ENCODE measurements at regions not wholly inside any gene's neighbourhood (a gene's known extent, or its start where the extent isn't known, plus 50 kb on each side); places are given as distances from the start of the nearest gene placed in this dataset.

DNA sequence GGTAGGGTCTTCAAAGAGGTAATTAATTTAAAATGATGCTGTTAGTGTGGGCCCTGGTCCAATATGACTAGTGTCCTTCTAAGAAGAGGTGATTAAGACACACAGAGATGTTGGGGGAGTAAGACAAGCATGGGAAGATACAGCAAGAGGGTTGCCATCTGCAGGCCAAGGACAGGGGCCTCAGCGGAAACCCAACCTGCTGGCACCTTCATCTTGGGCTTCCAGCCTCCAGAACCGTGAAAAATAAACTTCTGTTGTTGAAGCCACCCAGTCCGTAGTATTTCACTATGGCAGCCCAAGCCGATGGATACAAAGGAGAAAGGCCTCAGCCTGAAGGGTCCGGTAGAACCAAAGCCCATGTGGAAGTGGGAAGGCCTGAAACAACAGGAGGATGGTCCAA, 161.7 kb upstream of the UBE2E1 start:
- DNase-seq (ENCODE audit: low spot score), result no peak

DNA sequence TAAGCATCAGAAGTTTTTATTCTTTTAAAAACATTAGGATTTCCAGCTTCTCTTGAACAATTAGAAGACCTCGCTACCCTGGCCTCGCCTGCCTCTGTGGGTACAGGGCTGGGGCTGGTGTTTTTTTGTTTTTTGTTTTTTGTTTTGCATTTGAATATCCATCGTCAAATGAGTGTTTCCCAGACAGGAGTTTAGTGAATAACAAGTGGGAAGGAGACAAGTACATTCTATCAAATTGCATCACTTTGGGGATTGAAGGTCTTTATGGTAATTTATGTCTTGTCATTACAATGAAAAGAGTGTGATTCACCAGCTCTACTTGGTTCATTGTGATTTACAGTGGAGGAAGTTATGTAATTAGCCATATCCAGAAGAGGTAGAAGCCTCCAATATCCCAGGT, 161.1 kb upstream of the UBE2E1 start:
- no peak for DNase-seq (ENCODE audit: low spot score)

DNA sequence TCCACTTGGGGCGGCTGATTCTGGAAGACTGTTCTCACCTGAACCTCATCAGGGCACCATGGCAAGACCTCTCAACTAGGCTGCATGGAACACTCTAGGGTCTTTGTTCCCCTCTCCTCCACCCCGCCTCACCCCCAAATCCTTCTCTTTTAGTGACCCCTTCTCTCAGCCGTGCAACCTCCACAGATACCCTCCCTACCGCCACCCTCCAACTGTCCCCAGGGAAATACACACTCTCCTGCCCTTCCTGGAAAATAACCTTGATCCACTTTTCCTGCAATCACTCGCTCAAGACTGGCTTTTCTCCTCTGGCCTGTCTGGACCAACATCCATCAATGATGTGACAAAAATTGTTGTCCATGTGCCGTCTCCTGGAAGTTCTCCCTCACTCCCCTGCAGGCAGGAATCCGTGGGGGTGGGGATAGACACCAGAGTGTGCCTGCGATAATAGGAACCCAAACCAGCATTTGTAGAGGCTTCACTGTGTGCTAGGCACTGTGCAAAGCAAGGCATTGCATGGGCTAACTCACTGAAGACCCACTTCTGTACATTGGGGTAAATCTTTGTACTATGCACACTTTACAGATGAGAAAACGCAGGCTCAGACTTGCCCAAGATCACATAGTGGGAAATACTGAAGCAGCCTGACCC, 160.1 kb upstream of the UBE2E1 start:
- DNase-seq (ENCODE audit: low spot score), result no peak

DNA sequence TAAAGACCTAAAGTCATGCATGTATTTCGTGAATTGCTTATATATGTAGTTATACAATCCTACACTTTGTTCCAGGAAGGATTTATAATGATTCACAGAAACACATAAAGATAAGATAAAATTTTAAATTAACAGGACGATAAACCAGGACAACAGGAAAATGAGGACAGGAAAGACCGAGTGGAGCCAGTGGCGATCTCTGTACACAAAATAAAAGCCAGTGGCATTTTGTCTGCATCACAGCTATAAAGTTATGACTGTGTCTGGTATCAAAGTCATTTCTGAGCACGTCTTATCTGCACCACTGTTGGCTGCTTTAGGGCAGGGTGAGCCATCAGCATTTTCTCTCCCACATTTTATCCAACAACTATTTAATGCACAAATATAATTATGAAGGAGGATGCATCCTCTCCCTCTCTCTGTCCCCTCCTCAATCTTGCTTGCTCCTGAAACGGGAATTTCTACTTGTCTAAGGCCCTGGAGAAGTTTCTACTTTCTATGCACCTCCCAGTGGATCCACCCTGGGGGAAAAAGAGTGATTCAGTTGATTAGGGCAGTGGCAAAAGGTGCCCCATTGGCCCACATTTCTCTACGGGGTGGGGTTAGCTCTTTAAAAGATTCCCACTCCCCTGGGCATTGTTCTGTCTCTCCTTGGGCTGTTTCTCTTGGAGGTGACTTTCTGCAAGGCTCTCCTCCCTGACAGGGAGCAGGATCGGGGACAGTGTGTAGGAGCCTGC, 159.4 kb upstream of the UBE2E1 start:
- no peak for DNase-seq (ENCODE audit: low spot score)

DNA sequence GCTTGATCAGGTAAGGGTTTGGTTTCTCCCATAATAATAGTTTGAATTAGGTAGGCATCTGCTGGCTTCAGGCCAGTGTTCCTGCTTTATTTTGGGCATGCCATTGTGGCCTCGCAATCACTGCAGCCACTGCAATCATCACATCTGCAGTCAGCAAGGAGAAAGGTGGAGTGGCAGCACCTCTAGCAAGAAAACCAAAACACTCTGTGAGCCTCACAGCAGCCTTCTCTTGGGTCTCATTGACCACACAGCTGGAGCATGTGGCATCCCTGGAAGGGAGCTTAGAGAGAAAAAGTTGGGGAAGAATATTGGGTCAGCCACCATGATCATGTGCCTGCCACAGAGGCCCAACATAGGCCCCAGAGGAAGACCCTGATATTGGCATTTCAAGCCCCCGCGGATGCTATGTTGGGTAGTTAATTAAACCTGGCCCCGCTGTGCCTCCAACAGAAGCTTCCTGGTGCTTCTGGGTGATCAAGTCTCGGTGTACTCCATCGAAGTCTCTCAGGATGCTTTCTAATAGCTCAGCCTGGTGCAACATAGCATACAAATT, 158.0 kb upstream of the UBE2E1 start:
- DNase-seq (ENCODE audit: low spot score), result no peak

DNA sequence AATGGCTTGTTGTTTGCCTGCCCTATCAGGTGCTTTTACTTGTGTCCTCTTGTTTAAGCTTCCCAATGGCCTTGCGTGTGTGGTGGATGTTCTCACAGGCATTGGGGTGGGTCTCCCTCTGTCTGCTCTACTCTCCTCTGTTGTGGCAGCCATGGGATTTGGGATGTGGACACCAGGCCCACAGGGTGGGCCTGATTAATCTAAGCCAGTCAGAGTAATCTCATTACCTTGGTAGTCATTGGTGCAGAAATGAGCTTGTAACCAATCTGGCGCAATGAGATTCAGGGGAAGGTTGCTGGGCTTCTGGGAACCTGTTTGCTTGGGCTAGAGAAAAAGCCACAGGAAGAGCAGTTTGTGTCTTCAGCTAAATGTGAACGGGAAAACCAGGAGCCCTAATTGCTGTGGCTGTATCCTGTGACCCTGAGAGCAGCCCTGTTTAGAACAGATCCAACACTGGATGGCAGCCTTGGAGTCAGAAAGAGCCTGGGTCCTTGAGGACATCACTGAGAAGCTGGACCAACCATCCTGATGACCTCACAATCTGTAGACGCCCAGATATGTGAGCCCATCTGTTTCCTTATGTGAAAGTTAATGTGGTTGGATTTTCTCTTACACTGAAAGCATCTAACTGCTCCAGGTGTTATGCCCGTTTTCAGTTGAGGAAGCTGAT, 157.3 kb upstream of the UBE2E1 start:
- DNase-seq (ENCODE audit: low spot score), result no peak

DNA sequence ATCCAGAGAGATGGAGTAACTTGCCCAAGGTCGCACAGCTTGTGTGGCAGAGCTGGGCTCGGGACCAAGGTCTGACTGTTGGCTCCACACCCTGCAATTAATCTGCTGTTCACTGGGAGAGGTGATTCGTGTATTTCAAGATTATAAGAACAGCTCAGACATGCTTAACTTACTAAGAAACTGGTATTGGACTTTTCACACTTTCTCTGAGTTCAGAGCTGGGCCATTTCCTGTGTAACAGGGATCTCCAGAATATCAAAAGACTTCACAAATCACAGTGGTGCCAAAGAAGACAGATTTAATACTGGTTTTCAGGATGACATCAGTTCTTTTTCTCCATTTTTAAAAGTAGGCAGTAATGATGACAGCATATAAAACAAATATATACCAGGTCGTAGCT, 156.8 kb upstream of the UBE2E1 start:
- no peak for DNase-seq (ENCODE audit: low spot score)

DNA sequence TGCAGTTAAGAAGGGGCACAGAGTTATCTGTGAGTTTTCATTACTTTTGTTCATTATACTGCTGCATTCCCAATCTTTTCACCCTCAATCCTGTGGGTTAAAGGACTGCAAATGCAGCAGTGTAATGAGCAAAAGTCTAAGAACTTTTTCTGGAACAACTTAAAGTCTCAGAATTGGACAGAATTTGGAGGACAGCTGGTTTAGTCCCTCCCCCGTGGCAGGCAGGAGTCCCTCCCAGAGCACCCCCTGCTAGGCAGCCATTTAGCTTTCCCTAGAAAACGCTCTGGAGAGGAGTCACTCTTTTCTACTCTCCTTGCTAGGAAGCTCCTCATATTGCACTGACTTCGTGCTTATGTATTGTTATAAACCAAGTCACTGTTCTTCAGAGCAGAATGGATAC, 156.3 kb upstream of the UBE2E1 start:
- DNase-seq (ENCODE audit: low spot score), result no peak

DNA sequence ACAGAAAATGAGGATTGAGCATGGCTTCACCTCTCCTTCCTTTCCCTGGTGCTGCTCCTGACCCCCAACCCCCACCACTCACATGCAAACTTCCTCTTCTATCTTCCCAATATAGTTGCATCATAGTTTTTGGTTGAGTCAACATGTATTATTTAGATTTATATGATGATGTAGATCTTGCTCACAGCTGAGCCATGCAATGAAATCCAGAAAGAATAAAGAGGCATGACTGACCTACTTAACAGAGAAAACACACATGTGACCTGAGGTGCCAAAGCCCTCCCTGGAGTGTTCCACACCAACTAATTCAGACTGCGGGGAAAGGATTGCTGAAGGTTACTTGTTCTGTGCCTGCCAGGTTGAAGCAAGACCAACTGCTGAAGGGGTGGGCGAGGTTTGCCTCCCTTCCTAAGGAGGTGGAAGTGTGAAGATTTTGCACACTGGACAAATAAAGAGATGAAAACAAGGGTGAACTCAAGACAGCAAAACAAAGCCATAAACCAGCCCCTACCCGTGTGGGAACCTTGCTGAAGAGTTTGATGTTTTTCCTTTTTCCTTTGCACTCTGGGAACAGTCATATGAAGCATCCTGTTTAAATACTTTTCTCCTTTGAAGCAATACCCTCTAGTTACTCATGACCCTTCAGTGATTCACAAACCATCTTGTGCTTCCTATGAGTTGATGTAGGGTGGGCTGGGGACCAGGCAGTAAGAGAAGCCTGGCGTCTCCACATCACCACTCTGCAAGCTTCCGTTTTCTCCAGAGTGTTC, 155.2 kb upstream of the UBE2E1 start:
- no peak for DNase-seq (ENCODE audit: low spot score)

DNA sequence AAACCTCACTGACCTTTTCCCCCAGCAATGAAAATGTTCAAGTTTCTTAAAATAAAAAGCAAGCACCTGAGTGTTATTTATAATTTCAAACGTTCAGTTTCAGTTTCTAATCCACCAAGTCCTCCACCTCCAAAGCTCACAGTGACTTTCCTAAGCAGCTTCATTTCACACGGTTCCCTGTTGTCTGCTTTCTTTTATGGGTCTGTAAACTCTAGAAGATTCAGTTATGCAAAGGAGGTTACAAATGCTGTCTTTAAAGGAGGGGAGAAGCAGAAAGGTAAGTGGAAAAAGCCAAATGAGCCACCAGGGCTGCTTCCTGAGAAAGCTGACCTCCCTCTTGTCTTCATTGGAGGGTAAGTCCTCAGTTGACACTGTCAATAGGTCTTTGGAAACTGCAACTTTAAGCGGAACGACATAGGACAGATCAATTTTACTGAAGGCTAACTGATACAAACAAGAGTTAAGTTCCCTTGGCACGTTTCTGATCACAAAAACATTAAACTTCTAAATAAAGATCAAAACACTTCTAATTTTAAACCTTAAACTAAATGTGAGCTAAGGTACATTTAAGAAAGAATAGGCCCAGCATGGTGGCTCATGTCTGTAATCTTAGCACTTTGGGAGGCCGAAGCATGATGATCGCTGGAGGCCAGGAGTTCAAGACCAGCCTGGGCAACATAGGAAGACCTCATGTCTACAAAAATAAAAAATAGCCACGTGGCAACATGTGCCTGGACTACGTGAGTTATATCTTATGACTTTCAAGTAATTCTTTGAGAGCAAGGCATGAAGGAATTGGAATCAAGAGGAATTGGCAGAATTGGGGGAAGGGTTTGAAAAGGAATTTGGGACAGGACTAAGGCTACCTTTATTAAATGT, 151.9 kb upstream of the UBE2E1 start:
- peak; percentile 91 for DNase-seq (ENCODE audit: low spot score)

DNA sequence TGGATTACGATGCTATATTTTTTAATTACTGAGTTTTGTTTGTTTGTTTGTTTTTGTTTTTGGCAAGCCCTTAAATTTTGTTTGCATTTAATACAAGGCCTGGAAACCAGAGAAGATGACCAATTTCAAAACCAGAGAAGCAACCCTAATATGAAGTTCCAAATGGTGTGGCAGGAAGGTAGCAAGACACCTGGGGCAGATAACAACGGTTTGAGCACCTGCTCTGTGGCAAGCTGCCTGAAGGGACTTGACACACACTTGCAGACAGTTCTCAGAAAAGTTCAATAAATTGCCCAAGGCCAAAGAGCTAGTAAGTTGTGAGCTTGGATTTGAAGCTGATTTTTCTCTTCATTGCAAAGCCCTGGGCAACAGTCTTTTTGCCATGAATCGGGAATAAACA, 151.2 kb upstream of the UBE2E1 start:
- DNase-seq (ENCODE audit: low spot score), result peak; percentile 60

DNA sequence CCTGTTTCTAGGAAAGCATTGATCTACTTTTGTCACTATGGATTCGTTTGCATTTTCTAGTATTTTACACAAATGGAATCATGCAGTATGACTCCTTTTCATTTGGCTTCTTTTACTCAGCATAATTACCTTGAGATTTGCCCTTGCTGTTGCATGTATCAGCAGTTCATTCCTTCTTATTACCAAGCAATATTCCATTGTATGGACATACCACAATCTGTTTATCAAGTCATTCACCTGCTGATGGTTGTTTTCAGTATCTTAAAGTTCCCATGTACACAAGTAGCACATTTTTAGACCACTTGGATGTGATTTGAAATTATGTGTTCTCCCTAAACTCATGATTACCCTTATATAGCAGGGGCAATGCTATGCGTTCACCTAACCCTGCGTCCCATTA, 150.0 kb upstream of the UBE2E1 start:
- DNase-seq (ENCODE audit: low spot score), result no peak

DNA sequence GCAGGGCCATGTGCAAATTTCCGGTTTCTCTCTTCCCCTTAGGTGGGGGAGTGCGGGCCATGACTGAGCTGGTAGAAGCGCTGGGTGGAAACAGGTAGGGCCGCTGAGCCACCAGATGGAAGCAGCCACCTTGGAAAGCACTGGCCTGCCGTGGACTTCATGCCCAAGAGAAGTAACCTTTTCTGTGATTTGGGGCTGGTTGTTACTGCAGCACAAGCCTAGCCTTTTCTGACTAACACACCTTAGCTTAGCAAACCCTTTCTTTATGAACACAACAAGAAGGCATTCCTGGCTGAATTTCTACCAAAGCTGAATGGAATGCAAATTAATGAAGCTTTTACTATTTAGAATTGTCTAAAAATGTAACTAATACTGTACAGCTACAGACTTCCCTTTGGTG, 149.6 kb upstream of the UBE2E1 start:
- DNase-seq (ENCODE audit: low spot score), result no peak

DNA sequence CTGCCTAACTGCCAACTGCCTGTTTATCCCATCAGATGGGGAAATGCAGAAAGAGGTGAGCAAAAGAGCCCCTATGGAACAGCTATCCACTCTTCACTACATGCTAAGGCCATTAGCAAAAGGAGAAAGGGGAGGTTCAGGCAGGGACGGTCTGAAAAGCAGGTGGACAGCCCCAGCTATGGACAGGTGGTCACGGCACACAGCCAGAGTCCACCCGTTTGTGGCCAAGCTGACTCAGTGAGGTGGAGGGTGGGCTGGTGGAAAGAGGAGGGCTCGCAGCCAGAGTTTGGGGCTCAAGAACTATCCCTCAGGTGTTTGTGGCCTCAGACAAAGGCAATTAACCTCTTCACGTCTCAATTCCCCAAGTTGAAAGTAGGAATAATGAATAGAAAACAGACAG, 148.9 kb upstream of the UBE2E1 start:
- no peak for DNase-seq (ENCODE audit: low spot score)

DNA sequence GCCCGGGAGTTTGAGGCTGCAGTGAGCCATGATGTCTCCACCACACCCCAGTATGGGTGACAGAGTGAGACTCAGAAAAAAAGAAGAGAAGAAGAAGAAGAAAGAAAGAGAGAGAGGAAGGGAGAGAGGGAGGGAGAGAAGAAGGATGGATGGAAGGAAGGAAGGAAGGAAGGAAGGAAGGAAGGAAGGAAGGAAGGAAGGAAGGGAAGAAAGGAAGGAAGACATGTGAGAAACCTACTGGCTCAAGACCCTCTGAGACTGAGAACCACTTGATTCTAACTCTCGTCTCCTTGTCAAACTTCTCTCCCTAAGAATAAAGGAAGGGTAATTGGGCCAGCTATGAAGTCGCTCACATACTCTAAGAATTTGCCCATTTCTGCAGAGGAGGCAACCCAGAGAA, 148.1 kb upstream of the UBE2E1 start:
- no peak for DNase-seq (ENCODE audit: low spot score)

DNA sequence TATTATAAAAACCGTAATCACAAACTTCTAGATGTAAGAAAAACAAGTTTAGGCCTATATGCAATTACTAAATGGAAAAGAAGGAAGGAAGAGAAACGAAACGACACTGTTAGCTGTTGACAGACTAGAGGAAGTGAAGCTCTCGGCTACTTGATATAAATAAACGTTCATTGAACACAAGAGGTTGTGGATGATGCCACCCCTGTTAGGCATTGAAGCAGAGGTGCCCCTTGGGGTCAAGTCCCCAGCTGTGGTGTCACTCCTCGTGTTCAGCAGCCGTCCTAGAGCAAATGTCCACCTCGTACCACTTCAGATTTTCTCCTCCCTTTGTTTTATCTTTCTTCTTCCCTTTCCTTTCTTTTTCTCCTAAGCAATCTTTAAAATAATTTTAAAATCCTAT, 146.5 kb upstream of the UBE2E1 start:
- DNase-seq (ENCODE audit: low spot score), result peak; percentile 85

DNA sequence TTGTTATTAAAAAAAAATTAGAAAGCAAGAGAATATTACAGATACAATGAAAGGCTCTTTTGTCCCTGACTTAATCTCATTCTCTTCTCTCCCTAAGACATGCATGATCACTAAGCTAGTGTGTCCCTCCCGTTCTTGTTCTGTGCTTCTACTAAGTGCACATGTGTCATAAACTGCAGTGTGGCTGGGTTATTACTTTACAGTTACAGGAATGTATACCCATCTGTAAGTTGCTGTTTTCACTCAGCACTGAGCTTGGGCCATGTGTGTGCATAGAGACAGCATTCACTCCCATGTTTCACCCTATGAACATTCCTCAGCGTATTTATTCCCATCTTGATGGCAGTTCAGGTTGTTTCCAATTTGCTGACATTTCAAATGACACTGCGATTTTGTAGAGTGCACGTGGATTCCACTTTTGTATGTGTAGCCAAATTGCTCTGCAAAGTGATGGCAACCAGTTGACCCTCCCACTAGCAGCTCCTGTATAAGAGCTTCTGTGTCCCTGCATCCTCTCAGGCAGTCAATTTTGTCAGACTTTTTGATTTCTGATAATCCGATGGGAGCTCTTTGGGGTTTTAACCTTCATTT, 145.8 kb upstream of the UBE2E1 start:
- peak; percentile 58 for DNase-seq (ENCODE audit: low spot score)

DNA sequence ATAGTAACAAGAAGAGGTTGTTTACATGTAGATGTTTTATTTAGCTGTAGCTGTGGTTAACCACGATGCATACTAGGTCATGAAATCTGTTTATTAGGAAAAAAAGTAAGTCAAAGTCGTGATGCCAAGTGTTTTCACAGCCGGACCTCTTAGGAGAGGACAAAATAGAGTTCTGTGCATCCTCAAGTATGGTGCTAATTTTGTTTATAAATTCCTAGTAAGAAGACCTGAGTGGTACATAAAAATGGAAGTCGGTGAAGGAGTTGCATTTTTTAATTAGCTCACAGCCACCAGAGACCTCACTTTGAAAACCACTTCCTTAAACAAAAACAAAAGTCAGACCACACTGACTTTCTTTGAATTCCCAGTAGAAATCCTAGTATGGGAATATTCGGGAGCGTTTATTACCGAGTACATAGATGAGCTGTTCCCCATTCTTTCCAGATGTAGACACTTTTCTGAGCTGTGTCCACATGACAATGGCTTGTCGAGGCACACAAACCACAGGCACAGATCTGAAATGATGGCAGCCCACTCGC, 143.6 kb upstream of the UBE2E1 start:
- peak; percentile 43 for DNase-seq (ENCODE audit: low spot score)

DNA sequence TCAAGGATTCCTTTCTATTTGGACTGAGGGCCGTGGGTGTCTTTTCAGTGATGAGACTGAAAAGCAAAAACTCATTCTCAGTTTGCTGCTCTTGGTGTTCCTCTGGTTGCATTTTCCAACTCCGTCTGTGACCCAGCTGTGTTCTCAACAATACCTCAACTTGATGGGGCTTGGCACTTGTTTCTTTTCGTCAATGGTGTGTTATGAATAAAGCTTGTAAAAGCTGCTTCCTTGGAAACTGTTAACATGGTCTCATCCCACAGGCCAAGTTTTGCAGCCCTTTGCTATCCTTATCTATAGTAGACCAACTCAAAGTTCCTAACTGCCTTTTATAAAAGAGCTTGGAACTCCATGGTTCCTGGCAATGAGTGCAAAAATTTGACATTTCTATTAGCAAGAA, 142.5 kb upstream of the UBE2E1 start:
- DNase-seq (ENCODE audit: low spot score), result no peak

DNA sequence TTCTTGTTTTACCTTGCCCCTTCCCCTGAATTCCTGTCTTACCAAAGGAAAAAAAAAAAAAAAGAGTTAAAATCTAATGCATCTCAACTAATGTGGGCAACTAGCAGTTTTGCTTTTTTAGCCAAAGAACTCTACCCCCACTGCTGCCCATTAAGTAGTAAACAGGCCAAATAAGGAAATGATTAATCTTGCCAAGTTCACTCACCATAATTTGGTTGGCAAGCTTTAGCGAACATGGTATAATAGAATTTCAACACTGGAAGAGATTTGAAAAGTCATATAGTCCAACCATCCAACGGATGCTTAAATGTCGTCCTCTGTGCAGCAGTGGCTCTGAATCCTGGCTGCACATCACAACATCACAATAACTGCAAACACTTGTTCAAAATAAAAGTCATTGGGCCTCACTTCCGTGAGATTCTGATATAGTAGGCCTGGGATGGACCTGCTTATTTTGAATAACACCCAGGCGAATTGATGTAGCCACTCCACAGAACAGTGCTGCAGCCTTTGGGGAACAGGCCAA, 142.0 kb upstream of the UBE2E1 start:
- DNase-seq (ENCODE audit: low spot score), result no peak

All from NAMALWA (cell line).